Spleen (tissue), 11 donors: ENCODE measurements at regions not wholly inside any gene's neighbourhood (a gene's known extent, or its start where the extent isn't known, plus 50 kb on each side); places are given as distances from the start of the nearest gene placed in this dataset.

Experiments
- DNase-seq: peaks from one replicate; pipeline ENCODE4 v3.0.0-alpha.2; 2020
- H3K27ac ChIP-seq, 8 donors: fragments of 200-600 bp; sonication (generic) in 7 of 8; 1 replicate in 4 of 8; 2 replicates in 4 of 8; pipeline versions ENCODE4 v1.5.0 to v1.8.0; 2016 to 2021; ENCODE audit warnings: inconsistent platforms in 4 of 8, mild to moderate bottlenecking in 4 of 8, moderate library complexity in 1 of 8
- H3K27me3 ChIP-seq, 7 donors: fragments of 200-600 bp; sonication (generic) in 6 of 7; replicated peaks in 1 of 7; 1 replicate in 4 of 7; 2 replicates in 3 of 7; pipeline versions ENCODE4 v1.5.0 to v1.8.0; 2016 to 2021; ENCODE audit warnings: inconsistent platforms in 3 of 7, mild to moderate bottlenecking in 1 of 7
- H3K36me3 ChIP-seq, 6 donors: fragments of 200-600 bp; sonication (generic) in 5 of 6; 1 replicate in 4 of 6; 2 replicates in 2 of 6; pipeline versions ENCODE4 v1.5.0 to v1.8.0; 2016 to 2021; ENCODE audit warnings: inconsistent platforms in 2 of 6
- H3K4me1 ChIP-seq, 6 donors: fragments of 200-600 bp; sonication (generic) in 5 of 6; 1 replicate in 3 of 6; 2 replicates in 3 of 6; pipeline versions ENCODE4 v1.5.0 to v1.8.0; 2016 to 2021; ENCODE audit warnings: inconsistent platforms in 3 of 6
- H3K4me3 ChIP-seq, 8 donors: fragments of 200-600 bp; sonication (generic) in 7 of 8; 1 replicate in 4 of 8; 2 replicates in 4 of 8; pipeline versions ENCODE4 v1.5.0 to v1.8.0; 2016 to 2021; ENCODE audit warnings: inconsistent platforms in 4 of 8, mild to moderate bottlenecking in 4 of 8, moderate library complexity in 2 of 8
- H3K9me3 ChIP-seq, 8 donors: fragments of 200-600 bp; sonication (generic) in 7 of 8; 1 replicate in 4 of 8; 2 replicates in 4 of 8; pipeline versions ENCODE4 v1.5.0 to v1.8.0; 2016 to 2021; ENCODE audit warnings: inconsistent platforms in 4 of 8
- CTCF ChIP-seq, 11 experiments: fragments of 200-600 bp in 7 of 11; fragments of 450-650 bp in 4 of 11; sonication (generic) in 4 of 11; IDR thresholded peaks in 8 of 11; conservative IDR thresholded peaks in 3 of 11; 1 replicate in 7 of 11; 2 replicates in 4 of 11; pipeline versions ENCODE4 v1.4.0 to v1.8.0; 2016 to 2021; ENCODE audit warnings: antibody characterized with exemption in 11 of 11, inconsistent platforms in 4 of 11, mild to moderate bottlenecking in 1 of 11
- POLR2A ChIP-seq, 3 donors: fragments of 450-650 bp; IDR thresholded peaks; one replicate each; pipeline ENCODE4 v1.5.1; 2017; ENCODE audit warnings: antibody characterized with exemption in 3 of 3, mild to moderate bottlenecking in 1 of 3
- POLR2AphosphoS5 ChIP-seq, 3 donors: sonication (generic); formaldehyde crosslinking; IDR thresholded peaks; one replicate each; pipeline ENCODE4 v1.5.1; 2017; ENCODE audit warnings: antibody characterized with exemption in 3 of 3
- WGBS, 5 donors: extraction: QIAGEN DNeasy Blood & Tissue Kit in 3 of 5; methylation state at CpG; one replicate each; pipeline versions ENCODE4 v1.1.5 to v1.1.7; 2013 to 2018; 5-methylcytosine and 5-hydroxymethylcytosine counted together
- intact Hi-C: fragments of 100-400 bp; cut with DNase I; formaldehyde crosslinking; loops from one replicate; pipeline ENCODE4 v1.15.0; 2023; ENCODE audit warnings: low total_unique reads
- donor health status: healthy with polysubstance abuse.
- donor health status: DM: no; HTN: no; CAD: no; lungs with moderate emphysema.
- donor health status: DM: no; HTN: no; CAD: no.
- donor health status: Bipolar disorder and iron deficiency.
- donor health status: healthy.
- donor health status: DM: no; HTN: no; CAD: no.
- donor health status: DM: yes; HTN: yes; CAD: no.

- H3K4me3 ChIP-seq, result no peak overlapping the region
- no peaks in the 10 kb centered on the region for H3K9me3 ChIP-seq
- no peak for DNase-seq
- no peaks in the 10 kb centered on the region for H3K27me3 ChIP-seq
- 88 to 93% (median 90%) methylated on average over 10 of the region's 10 CpGs for WGBS, 5 donors
- no peaks in the 10 kb centered on the region for H3K4me1 ChIP-seq
- no peak for TF ChIP-seq POLR2A (IDR thresholded peaks at IDR 0.05)
- no peak for TF ChIP-seq CTCF (IDR thresholded peaks at IDR 0.05 in 8 of 11, conservative IDR thresholded peaks at IDR 0.05 in 3 of 11)
- TF ChIP-seq POLR2AphosphoS5 (IDR thresholded peaks at IDR 0.05), result no peak
- no peak overlapping the region for H3K27ac ChIP-seq
- H3K36me3 ChIP-seq, result no peaks in the 10 kb centered on the region
- intact Hi-C loops, result no loop called here
These were observed 193.8 kb upstream of the TLE3 start for GRCh38 chr15:70291305-70292075.

DNA sequence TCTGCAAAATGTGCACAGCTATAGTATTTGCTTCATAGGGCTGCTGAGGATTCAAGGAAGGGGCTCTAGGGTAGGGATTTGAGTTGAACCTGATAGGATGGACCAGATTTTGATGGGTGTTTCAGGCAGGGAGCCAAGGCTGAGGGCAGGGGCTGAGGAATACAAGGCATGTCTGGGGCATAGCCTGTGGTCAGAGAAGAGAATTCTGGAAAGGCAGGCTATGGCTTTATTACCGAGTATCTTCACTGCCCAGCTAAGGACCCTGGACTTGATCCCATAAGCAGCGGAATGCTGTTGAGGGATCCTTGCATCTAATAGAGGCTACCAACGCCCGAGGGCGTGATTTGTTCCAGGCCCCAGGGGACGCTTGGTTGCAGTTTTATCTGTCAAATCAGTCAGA lies 193.0 kb upstream of the TLE3 start:
- 80 to 96% (median 93%) methylated on average over 6 of the region's 6 CpGs for WGBS, 5 donors
- no peak overlapping the region for H3K27ac ChIP-seq
- no peaks in the 10 kb centered on the region for H3K36me3 ChIP-seq
- no peak overlapping the region for H3K4me3 ChIP-seq
- H3K27me3 ChIP-seq, result no peaks in the 10 kb centered on the region
- no peaks in the 10 kb centered on the region for H3K9me3 ChIP-seq
- TF ChIP-seq POLR2A (IDR thresholded peaks at IDR 0.05) (no peak), CTCF (IDR thresholded peaks at IDR 0.05 in 8 of 11, conservative IDR thresholded peaks at IDR 0.05 in 3 of 11) (no peak), POLR2AphosphoS5 (IDR thresholded peaks at IDR 0.05) (no peak)
- DNase-seq, result no peak
- H3K4me1 ChIP-seq, result no peaks in the 10 kb centered on the region
- intact Hi-C loops, result no loop called here

GRCh38 chr15:70289191-70289955 lies 191.7 kb upstream of the TLE3 start:
- Histone ChIP-seq H3K36me3 (no peaks in the 10 kb centered on the region), H3K4me1 (peaks cover 0 to 6% (median 4%) of the 10 kb centered on the region in 6 donors), H3K9me3 (no peaks in the 10 kb centered on the region), H3K27ac (no peak overlapping the region), H3K4me3 (no peak overlapping the region), H3K27me3 (no peaks in the 10 kb centered on the region)
- no peak for DNase-seq
- 57 to 72% (median 66%) methylated on average over 8 of the region's 8 CpGs for WGBS, 5 donors
- TF ChIP-seq POLR2A (IDR thresholded peaks at IDR 0.05) (no peak), POLR2AphosphoS5 (IDR thresholded peaks at IDR 0.05) (no peak), CTCF (IDR thresholded peaks at IDR 0.05 in 8 of 11, conservative IDR thresholded peaks at IDR 0.05 in 3 of 11) (no peak)
- intact Hi-C loops, result no loop called here
